Activated CD4-positive, alpha-beta T cell treated with anti-CD3 and anti-CD28 coated beads, Interleukin-10, Interleukin-2, amounts not matched to agents 100 ng/mL and 50 ng/mL, durations not matched to agents 16 hours and 8 hours (primary cell): ENCODE measurements at regions not wholly inside any gene's neighbourhood (a gene's known extent, or its start where the extent isn't known, plus 50 kb on each side); places are given as distances from the start of the nearest gene placed in this dataset.

Experiments used
- DNase-seq: peaks from one replicate; pipeline ENCODE4 v3.0.0-alpha.2; 2020

- no peak for DNase-seq
Observed at GRCh38 chr13:106905380-106906162, 337.6 kb upstream of the ARGLU1 start.

- DNase-seq = no peak
Observed at GRCh38 chr13:106899442-106899841, 331.5 kb upstream of the ARGLU1 start.

GRCh38 chr13:106898231-106898630 lies 330.3 kb upstream of the ARGLU1 start:
- DNase-seq = no peak

GRCh38 chr13:106888148-106888547 lies 320.2 kb upstream of the ARGLU1 start:
- no peak for DNase-seq

- no peak for DNase-seq
Observed at GRCh38 chr13:106887686-106888085, 319.7 kb upstream of the ARGLU1 start.

GRCh38 chr13:106883976-106884375 lies 316.0 kb upstream of the ARGLU1 start:
- no peak for DNase-seq

- no peak for DNase-seq
Observed at GRCh38 chr13:106882246-106882645, 314.3 kb upstream of the ARGLU1 start.

GRCh38 chr13:106879806-106880205 lies 311.9 kb upstream of the ARGLU1 start:
- no peak for DNase-seq

- no peak for DNase-seq
Observed at GRCh38 chr13:106874323-106874722, 306.4 kb upstream of the ARGLU1 start.

GRCh38 chr13:106873810-106874209 lies 305.9 kb upstream of the ARGLU1 start:
- no peak for DNase-seq

GRCh38 chr13:106867249-106867648 lies 299.3 kb upstream of the ARGLU1 start:
- no peak for DNase-seq

- DNase-seq = no peak
Observed at GRCh38 chr13:106865716-106866440, 297.9 kb upstream of the ARGLU1 start.

- no peak for DNase-seq
Observed at GRCh38 chr13:106859533-106859904, 291.6 kb upstream of the ARGLU1 start.

- no peak for DNase-seq
Observed at GRCh38 chr13:106858903-106859532, 291.1 kb upstream of the ARGLU1 start.

GRCh38 chr13:106852436-106852835 lies 284.5 kb upstream of the ARGLU1 start:
- no peak for DNase-seq

GRCh38 chr13:106850973-106851650 lies 283.2 kb upstream of the ARGLU1 start:
- DNase-seq = no peak

GRCh38 chr13:106846571-106847448 lies 278.9 kb upstream of the ARGLU1 start:
- no peak for DNase-seq

- DNase-seq = no peak
Observed at GRCh38 chr13:106836186-106836802, 268.4 kb upstream of the ARGLU1 start.

- no peak for DNase-seq
Observed at GRCh38 chr13:106835477-106835876, 267.5 kb upstream of the ARGLU1 start.

- DNase-seq = no peak
Observed at GRCh38 chr13:106821979-106822378, 254.0 kb upstream of the ARGLU1 start.

GRCh38 chr13:106819413-106820180 lies 251.7 kb upstream of the ARGLU1 start:
- no peak for DNase-seq
